HCT116 (cell line): ENCODE measurements at regions not wholly inside any gene's neighbourhood (a gene's known extent, or its start where the extent isn't known, plus 50 kb on each side); places are given as distances from the start of the nearest gene placed in this dataset.
"Not testable (repeated sequence)": the region's sequence is repeated elsewhere in the genome, so short reads cannot be mapped to it uniquely, and the experiment has no call there.

ENCODE experiments used
- ATAC-seq: fragments of 200-7000 bp; cut with Tn5 transposase; 2 replicates; pipeline ENCODE4 v1.9.1; 2020; ENCODE audit warnings: mild to moderate bottlenecking, moderate library complexity
- BruUV-seq: library from RNA; stranded (reverse); fragments of 400-500 nt; replicated peaks from 2 replicates; lab custom pipeline; 2021; lab: Mats Ljungman, UMichigan
- CTCF ChIA-PET: fragments of 300-600 bp; sonication (Branson Sonifier 250); formaldehyde crosslinking; loops from one replicate; lab custom pipeline; 2021; ENCODE audit warnings: antibody characterized with exemption; lab: Charles Lee
- POLR2A ChIA-PET: fragments of 300-600, 350-600 bp; sonication (Branson Sonifier 250); formaldehyde crosslinking; loops from one replicate; lab custom pipeline; 2021; ENCODE audit warnings: antibody characterized with exemption; lab: Charles Lee
- RAD21 ChIA-PET, 2 experiments: fragments of 300-600 bp; sonication (Branson Sonifier 250); formaldehyde crosslinking; loops; one replicate each; lab custom pipeline; 2023; ENCODE audit warnings: low total read pairs in 2 of 2; ENCODE audit not compliant: uncharacterized antibody in 2 of 2, unreplicated experiment in 2 of 2, low non-redundant PET in 1 of 2; lab: Charles Lee
- DNase-seq: peaks from one replicate; pipeline ENCODE4 v3.0.0-alpha.2; 2010; ENCODE audit warnings: low read depth, low spot score
- H2AFZ ChIP-seq: fragments of 200-600 bp; shearing (Covaris generic), sonication (generic); 2 replicates; pipeline ENCODE4 v1.6.1; 2017; ENCODE audit warnings: low read depth, mixed run types, mixed read lengths, antibody characterized with exemption, low read length; ENCODE audit not compliant: poor library complexity, severe bottlenecking
- H3K27ac ChIP-seq: 2 replicates; pipeline ENCODE4 v1.5.1; 2012; ENCODE audit warnings: low read depth, low read length
- H3K27me3 ChIP-seq: fragments of 200-600 bp; sonication (generic); 2 replicates; pipeline ENCODE4 v1.6.1; 2016; ENCODE audit warnings: mixed run types, low read length, mixed read lengths; ENCODE audit not compliant: insufficient read depth
- H3K36me3 ChIP-seq, 2 experiments: fragments of 200-500 bp in 1 of 2; fragments of 200-600 bp in 1 of 2; sonication (Bioruptor generic) in 1 of 2; sonication (generic) in 1 of 2; 2 replicates each; pipeline versions ENCODE4 v1.5.1 to v1.6.1; 2014 to 2016; ENCODE audit warnings: low read length in 2 of 2, inconsistent platforms in 1 of 2, mixed read lengths in 1 of 2, mixed run types in 1 of 2; ENCODE audit not compliant: insufficient read depth in 2 of 2, control insufficient read depth in 1 of 2
- H3K4me1 ChIP-seq, 2 experiments: fragments of 200-600 bp in 1 of 2; sonication (generic) in 1 of 2; 2 replicates each; pipeline versions ENCODE4 v1.5.1 to v1.6.1; 2012 to 2017; ENCODE audit warnings: low read length in 2 of 2, inconsistent platforms in 1 of 2, mild to moderate bottlenecking in 1 of 2, mixed read lengths in 1 of 2, mixed run types in 1 of 2, moderate library complexity in 1 of 2; ENCODE audit not compliant: insufficient read depth in 2 of 2, control insufficient read depth in 1 of 2
- H3K4me2 ChIP-seq: fragments of 200-600 bp; sonication (generic); 2 replicates; pipeline ENCODE4 v1.6.1; 2017; ENCODE audit warnings: mixed run types, low read length, mixed read lengths
- H3K4me3 ChIP-seq, 2 experiments: fragments of 200-600 bp in 1 of 2; sonication (generic) in 1 of 2; replicated peaks in 1 of 2; 2 replicates each; pipeline ENCODE4 v1.5.1; 2011 to 2016; ENCODE audit warnings: low read length in 2 of 2, control low read depth in 1 of 2, low read depth in 1 of 2, mild to moderate bottlenecking in 1 of 2, mixed read lengths in 1 of 2, mixed run types in 1 of 2
- H3K79me2 ChIP-seq: fragments of 200-600 bp; sonication (generic); 2 replicates; pipeline ENCODE4 v1.6.1; 2017; ENCODE audit warnings: mild to moderate bottlenecking, mixed run types, low read length, moderate library complexity, mixed read lengths; ENCODE audit not compliant: insufficient read depth
- H3K9ac ChIP-seq: fragments of 200-600 bp; sonication (generic); 2 replicates; pipeline ENCODE4 v1.6.1; 2016; ENCODE audit warnings: low read length, mixed read lengths
- H3K9me2 ChIP-seq: fragments of 200-600 bp; sonication (generic), shearing (Covaris generic); 2 replicates; pipeline ENCODE4 v1.6.1; 2017; ENCODE audit warnings: mixed run types, mild to moderate bottlenecking, moderate library complexity; ENCODE audit not compliant: insufficient read depth
- H3K9me3 ChIP-seq, 2 experiments: fragments of 200-500 bp in 1 of 2; fragments of 200-600 bp in 1 of 2; sonication (Bioruptor generic) in 1 of 2; sonication (generic) in 1 of 2; 2 replicates each; pipeline ENCODE4 v1.6.1; 2014 to 2017; ENCODE audit warnings: low read length in 2 of 2, mixed read lengths in 2 of 2, inconsistent platforms in 1 of 2, low read depth in 1 of 2, mild to moderate bottlenecking in 1 of 2, mixed run types in 1 of 2, moderate library complexity in 1 of 2; ENCODE audit not compliant: control insufficient read depth in 1 of 2, insufficient read depth in 1 of 2
- H4K20me1 ChIP-seq: fragments of 200-600 bp; sonication (generic), shearing (Covaris generic); 2 replicates; pipeline ENCODE4 v1.6.1; 2017; ENCODE audit warnings: mixed run types, mild to moderate bottlenecking, moderate library complexity; ENCODE audit not compliant: insufficient read depth
- ATF3 ChIP-seq: IDR thresholded peaks from 2 replicates; pipeline ENCODE4 v1.6.1; 2012
- CBX3 ChIP-seq: IDR thresholded peaks from 2 replicates; pipeline ENCODE4 v1.6.1; 2012; ENCODE audit warnings: low read depth
- ELF1 ChIP-seq: IDR thresholded peaks from 2 replicates; pipeline ENCODE4 v1.6.1; 2012; ENCODE audit warnings: low read depth, borderline replicate concordance
- EZH2 ChIP-seq: fragments of 200-600 bp; sonication (generic); IDR thresholded peaks from 2 replicates; pipeline ENCODE4 v1.6.1; 2017; ENCODE audit warnings: antibody characterized with exemption, mixed run types
- EZH2phosphoT487 ChIP-seq: fragments of 200-600 bp; IDR thresholded peaks from 2 replicates; pipeline ENCODE4 v1.6.1; 2018; ENCODE audit warnings: antibody characterized with exemption, borderline replicate concordance
- POLR2A ChIP-seq: IDR thresholded peaks from 2 replicates; pipeline ENCODE4 v1.7.0; 2011; ENCODE audit warnings: borderline replicate concordance; ENCODE audit not compliant: insufficient read depth, insufficient read length; ENCODE audit errors: extremely low read depth
- SIN3A ChIP-seq: IDR thresholded peaks from 2 replicates; pipeline ENCODE4 v1.6.1; 2012; ENCODE audit warnings: low read depth
- SP1 ChIP-seq: IDR thresholded peaks from 2 replicates; pipeline ENCODE4 v1.6.1; 2012; ENCODE audit warnings: low read depth
- ZFX ChIP-seq: fragments of 450-650 bp; IDR thresholded peaks from 2 replicates; pipeline ENCODE4 v1.6.1; 2017
- ZNF274 ChIP-seq: fragments of 200-500 bp; sonication (Bioruptor generic); IDR thresholded peaks from 2 replicates; pipeline ENCODE4 v1.6.1; 2014; ENCODE audit warnings: mild to moderate bottlenecking, low read depth, low read length, inconsistent platforms
- intact Hi-C: fragments of 100-400 bp; cut with micrococcal nuclease; formaldehyde crosslinking; loops from 2 replicates; pipeline ENCODE4 v1.10.0; 2022

DNA sequence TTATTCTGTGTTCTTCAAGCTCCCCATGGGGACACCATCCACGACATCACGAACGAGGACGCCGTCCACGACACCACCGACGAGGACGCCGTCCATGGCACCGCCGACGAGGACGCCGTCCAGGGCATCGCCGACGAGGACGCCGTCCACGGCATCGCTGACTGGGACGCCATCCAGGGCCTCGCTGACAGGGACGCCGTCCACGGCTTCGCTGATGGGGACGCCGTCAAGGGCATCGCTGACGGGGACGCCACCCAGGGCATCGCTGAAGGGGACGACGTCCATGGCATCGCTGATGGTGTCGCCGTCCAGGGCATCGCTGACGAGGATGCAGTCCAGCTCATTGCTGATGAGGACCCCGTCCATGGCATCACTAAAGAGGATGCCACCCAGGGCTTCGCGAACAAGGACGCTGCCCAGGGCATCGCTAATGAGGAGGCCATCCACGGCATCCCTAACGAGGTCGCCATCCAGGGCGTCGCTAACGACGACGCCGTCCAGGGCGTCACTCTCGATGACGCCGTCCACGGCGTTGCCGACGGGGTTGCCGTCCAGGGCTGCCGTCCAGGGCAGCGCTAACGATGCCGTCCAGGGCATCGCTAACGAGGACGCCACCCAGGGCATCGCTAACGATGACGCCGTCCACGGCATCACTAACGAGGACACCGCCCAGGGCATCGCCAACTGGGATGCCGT is 949.2 kb downstream of the TUBA3C start (continued):
- TF ChIP-seq SIN3A (no peak), ATF3 (no peak), EZH2phosphoT487 (no peak), ZNF274 (no peak), SP1 (no peak), CBX3 (no peak), POLR2A (no peak), ELF1 (no peak), ZFX (no peak), EZH2 (no peak)

DNA sequence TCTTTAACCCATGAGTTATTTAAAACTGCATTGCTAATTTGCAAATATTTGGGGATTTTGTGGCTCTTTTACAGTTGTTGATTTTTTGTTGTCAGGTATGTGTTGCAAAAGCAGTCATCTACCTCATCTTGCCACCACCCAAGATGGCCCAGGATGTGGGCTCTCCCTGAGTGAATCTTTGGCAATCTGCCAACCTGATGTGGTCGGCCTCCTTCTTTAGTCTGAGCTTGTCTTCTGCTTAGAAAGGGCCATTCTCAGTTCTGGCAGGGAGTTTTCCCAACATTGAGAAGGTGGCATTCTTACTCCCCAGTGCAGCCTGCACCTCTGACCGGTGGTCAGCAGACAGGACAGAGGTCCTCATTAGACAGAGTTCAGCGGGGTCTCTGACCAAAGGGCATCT is 957.2 kb downstream of the TUBA3C start:
- BruUV-seq, POLR2A ChIA-PET, DNase-seq: not testable (repeated sequence)

GRCh38 chr13:18214689-18215088 is 966.9 kb downstream of the TUBA3C start:
- intact Hi-C loops, H3K4me3 ChIP-seq, DNase-seq, H3K9ac ChIP-seq, RAD21 ChIA-PET, H4K20me1 ChIP-seq, BruUV-seq, H3K36me3 ChIP-seq, ATAC-seq, CTCF ChIA-PET, H2AFZ ChIP-seq, H3K79me2 ChIP-seq, H3K4me1 ChIP-seq, POLR2A ChIA-PET, H3K27me3 ChIP-seq, H3K27ac ChIP-seq, H3K9me2 ChIP-seq, H3K9me3 ChIP-seq, H3K4me2 ChIP-seq: not testable (repeated sequence)

More for the DNA sequence above, 957.2 kb downstream of the TUBA3C start:
- H3K9me3 ChIP-seq, H3K9me2 ChIP-seq, H3K9ac ChIP-seq, ATAC-seq, H3K79me2 ChIP-seq, H2AFZ ChIP-seq, H4K20me1 ChIP-seq, CTCF ChIA-PET, H3K4me3 ChIP-seq, H3K27ac ChIP-seq, RAD21 ChIA-PET, H3K4me1 ChIP-seq, H3K4me2 ChIP-seq, intact Hi-C loops, H3K27me3 ChIP-seq, H3K36me3 ChIP-seq: not testable (repeated sequence)

DNA sequence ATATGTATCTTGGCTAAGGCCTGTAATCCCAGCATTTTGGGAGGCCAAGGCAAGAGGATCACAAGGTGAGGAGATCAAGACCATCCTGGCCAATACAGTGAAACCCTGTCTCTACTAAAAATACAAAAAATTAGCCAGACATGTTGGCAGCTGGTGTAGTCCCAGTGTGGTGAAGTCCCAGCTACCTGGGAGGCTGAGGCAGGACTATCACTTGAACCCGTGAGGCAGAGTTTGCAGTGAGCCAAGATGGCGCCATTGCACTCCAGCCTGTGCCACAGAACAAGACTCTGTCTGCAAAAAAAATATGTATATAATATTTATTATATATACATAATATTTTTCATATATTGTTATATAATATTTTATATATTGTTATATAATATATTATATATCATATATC is 968.1 kb downstream of the TUBA3C start:
- H3K4me1 ChIP-seq, BruUV-seq, H3K4me3 ChIP-seq, H4K20me1 ChIP-seq, H3K9me2 ChIP-seq, H3K27me3 ChIP-seq, DNase-seq, H3K4me2 ChIP-seq, RAD21 ChIA-PET, CTCF ChIA-PET, H3K27ac ChIP-seq, H3K36me3 ChIP-seq, POLR2A ChIA-PET, intact Hi-C loops, H3K9ac ChIP-seq, H3K79me2 ChIP-seq, H2AFZ ChIP-seq, H3K9me3 ChIP-seq, ATAC-seq: not testable (repeated sequence)
